BE2C (cell line): ENCODE measurements at regions not wholly inside any gene's neighbourhood (a gene's known extent, or its start where the extent isn't known, plus 50 kb on each side); places are given as distances from the start of the nearest gene placed in this dataset.

ENCODE experiments used
- DNase-seq: peaks from one replicate; pipeline ENCODE4 v3.0.0-alpha.2; 2020
- H3K27me3 ChIP-seq: fragments of 250-450 bp; sonication (Bioruptor Pico); 2 replicates; pipeline ENCODE4 v1.5.1; 2020; ENCODE audit warnings: mild to moderate bottlenecking
- H3K36me3 ChIP-seq: fragments of 250-450 bp; sonication (Bioruptor Pico); 2 replicates; pipeline ENCODE4 v1.5.1; 2020; ENCODE audit warnings: mild to moderate bottlenecking
- H3K4me1 ChIP-seq: fragments of 250-450 bp; sonication (Bioruptor Pico); 2 replicates; pipeline ENCODE4 v1.5.1; 2020
- H3K4me3 ChIP-seq: 2 replicates; pipeline ENCODE4 v1.5.1; 2011; ENCODE audit warnings: low read depth, low read length
- H3K9me3 ChIP-seq: fragments of 250-450 bp; sonication (Bioruptor Pico); 2 replicates; pipeline ENCODE4 v1.5.1; 2020
- TF ChIP-seq, protein P1 (sequence below): IDR thresholded peaks from 2 replicates; pipeline ENCODE4 v1.5.1; 2012; ENCODE audit warnings: mild to moderate bottlenecking, low read depth, low read length

GRCh38 chr13:110010404-110011138 lies 224.2 kb upstream of the IRS2 start:
- Histone ChIP-seq H3K4me3 (no peak overlapping the region), H3K27me3 (peaks cover 19% of the 10 kb centered on the region), H3K9me3 (0 out of 2 replicates have a peak, but pooled peaks cover under 1% of the 10 kb centered on the region), H3K4me1 (no peaks in the 10 kb centered on the region), H3K36me3 (no peaks in the 10 kb centered on the region)
- no peak for DNase-seq
- TF ChIP-seq, protein P1, sequence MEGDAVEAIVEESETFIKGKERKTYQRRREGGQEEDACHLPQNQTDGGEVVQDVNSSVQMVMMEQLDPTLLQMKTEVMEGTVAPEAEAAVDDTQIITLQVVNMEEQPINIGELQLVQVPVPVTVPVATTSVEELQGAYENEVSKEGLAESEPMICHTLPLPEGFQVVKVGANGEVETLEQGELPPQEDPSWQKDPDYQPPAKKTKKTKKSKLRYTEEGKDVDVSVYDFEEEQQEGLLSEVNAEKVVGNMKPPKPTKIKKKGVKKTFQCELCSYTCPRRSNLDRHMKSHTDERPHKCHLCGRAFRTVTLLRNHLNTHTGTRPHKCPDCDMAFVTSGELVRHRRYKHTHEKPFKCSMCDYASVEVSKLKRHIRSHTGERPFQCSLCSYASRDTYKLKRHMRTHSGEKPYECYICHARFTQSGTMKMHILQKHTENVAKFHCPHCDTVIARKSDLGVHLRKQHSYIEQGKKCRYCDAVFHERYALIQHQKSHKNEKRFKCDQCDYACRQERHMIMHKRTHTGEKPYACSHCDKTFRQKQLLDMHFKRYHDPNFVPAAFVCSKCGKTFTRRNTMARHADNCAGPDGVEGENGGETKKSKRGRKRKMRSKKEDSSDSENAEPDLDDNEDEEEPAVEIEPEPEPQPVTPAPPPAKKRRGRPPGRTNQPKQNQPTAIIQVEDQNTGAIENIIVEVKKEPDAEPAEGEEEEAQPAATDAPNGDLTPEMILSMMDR, result no peak

DNA sequence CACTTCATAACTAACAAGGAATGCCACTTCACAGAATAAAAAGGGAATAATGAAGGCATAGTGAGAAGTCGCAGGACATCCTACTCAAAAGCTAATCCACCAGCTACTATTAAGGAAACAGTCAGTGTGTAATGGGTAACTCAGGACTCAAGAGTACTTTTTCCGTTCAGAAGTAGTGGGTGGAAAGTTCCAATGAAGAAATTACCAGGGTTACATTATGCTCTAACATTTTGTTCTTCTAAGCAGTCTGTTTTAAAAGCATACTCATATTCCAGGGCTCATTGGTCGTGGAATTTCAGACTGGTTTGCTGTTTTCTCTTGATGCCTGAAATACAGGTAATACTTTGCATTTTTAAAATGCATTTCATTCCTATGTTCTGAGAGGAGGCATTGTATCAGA lies 222.4 kb upstream of the IRS2 start:
- Histone ChIP-seq H3K9me3 (0 out of 2 replicates have a peak, but pooled peaks cover 2% of the 10 kb centered on the region), H3K4me1 (no peaks in the 10 kb centered on the region), H3K36me3 (no peaks in the 10 kb centered on the region), H3K27me3 (peaks cover 16% of the 10 kb centered on the region), H3K4me3 (no peak overlapping the region)
- DNase-seq, result no peak
- TF ChIP-seq, protein P1, result no peak

DNA sequence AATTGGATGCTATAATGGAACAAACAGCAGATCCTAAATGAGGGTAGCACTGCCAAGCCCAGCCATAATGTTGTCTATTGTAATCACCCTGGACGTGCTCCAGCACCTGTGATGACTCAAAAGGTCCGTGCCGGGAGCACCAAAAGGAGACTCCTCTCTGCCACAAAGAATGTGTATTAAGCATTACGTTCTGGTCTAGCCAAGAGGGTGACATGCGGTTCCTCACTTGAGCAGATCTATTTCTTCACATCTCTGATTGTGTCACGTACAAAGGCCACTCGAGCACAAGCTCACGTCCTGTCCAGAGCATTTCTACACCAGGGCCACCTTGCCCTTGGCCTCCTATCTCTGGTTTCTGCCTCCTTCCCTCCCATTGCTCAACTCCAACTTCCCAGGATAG lies 219.9 kb upstream of the IRS2 start:
- DNase-seq, result no peak
- Histone ChIP-seq H3K4me1 (no peaks in the 10 kb centered on the region), H3K36me3 (no peaks in the 10 kb centered on the region), H3K27me3 (peaks cover 26% of the 10 kb centered on the region), H3K4me3 (no peak overlapping the region), H3K9me3 (0 out of 2 replicates have a peak, but pooled peaks cover 2% of the 10 kb centered on the region)
- TF ChIP-seq, protein P1, result no peak

- H3K27me3 ChIP-seq, result peaks cover 26% of the 10 kb centered on the region
- H3K4me3 ChIP-seq, result no peak overlapping the region
- no peaks in the 10 kb centered on the region for H3K36me3 ChIP-seq
- DNase-seq, result no peak
- 0 out of 2 replicates have a peak, but pooled peaks cover 2% of the 10 kb centered on the region for H3K9me3 ChIP-seq
- TF ChIP-seq, protein P1, result no peak
- no peaks in the 10 kb centered on the region for H3K4me1 ChIP-seq
Measured at GRCh38 chr13:110005563-110005962, 219.2 kb upstream of the IRS2 start.

DNA sequence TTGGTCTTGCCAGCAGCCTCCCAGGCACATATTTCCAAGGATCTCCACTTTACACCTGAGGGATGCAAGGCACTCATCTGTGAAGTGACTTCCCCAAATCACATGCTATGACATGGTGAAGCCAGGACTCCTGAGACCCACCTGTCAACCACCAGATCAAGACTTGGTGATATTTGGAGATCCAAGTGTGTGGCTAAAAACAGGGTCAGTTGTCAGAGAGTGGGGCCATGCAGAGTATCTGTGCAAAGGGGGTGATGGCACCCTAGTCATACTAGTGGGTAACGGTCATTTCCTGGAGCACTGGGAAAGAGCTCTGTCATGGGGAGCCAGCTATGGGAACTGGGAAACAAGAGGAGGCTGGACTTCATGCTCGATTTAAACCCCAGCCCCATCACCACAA lies 218.4 kb upstream of the IRS2 start:
- Histone ChIP-seq H3K27me3 (peaks cover 31% of the 10 kb centered on the region), H3K36me3 (no peaks in the 10 kb centered on the region), H3K4me1 (no peaks in the 10 kb centered on the region), H3K9me3 (0 out of 2 replicates have a peak, but pooled peaks cover 2% of the 10 kb centered on the region), H3K4me3 (no peak overlapping the region)
- no peak for DNase-seq
- TF ChIP-seq, protein P1, result no peak

GRCh38 chr13:110001670-110002275 lies 215.4 kb upstream of the IRS2 start:
- 0 out of 2 replicates have a peak, but pooled peaks cover 2% of the 10 kb centered on the region for H3K9me3 ChIP-seq
- no peak overlapping the region for H3K4me3 ChIP-seq
- peaks cover 37% of the 10 kb centered on the region for H3K27me3 ChIP-seq
- TF ChIP-seq, protein P1, result no peak
- H3K36me3 ChIP-seq, result no peaks in the 10 kb centered on the region
- no peaks in the 10 kb centered on the region for H3K4me1 ChIP-seq
- no peak for DNase-seq
